ENCODE measurements at regions not wholly inside any gene's neighbourhood (a gene's known extent, or its start where the extent isn't known, plus 50 kb on each side); places are given as distances from the start of the nearest gene placed in this dataset.

GRCh38 chr1:87885278-87886025, 556.8 kb downstream of the LMO4 start:
- TF ChIP-seq CTCF (IDR thresholded peaks at IDR 0.05) (no peak), ZFX (IDR thresholded peaks at IDR 0.05; ENCODE audit: borderline replicate concordance) (no peak)
